ENCODE measurements at regions not wholly inside any gene's neighbourhood (a gene's known extent, or its start where the extent isn't known, plus 50 kb on each side); places are given as distances from the start of the nearest gene placed in this dataset.
"Not testable (repeated sequence)": the region's sequence is repeated elsewhere in the genome, so short reads cannot be mapped to it uniquely, and the experiment has no call there.

DNA sequence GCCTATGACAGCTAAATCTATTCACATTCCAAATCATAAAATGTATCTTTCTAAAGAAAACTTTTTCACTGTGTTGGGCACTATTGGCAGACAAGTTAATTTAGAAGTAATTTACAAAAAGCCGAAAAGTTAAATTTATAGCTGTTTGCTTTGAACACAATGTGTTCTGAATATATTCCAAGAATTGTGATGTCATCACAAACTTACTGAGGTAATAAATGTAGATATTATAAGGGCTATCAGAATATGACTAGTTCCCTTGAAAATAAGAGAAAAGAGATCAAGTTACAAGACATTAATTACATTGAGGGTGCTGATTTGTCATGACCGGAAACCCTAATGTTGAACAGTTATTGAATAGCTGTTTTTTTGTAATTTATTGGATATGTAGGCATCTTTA, 153.9 kb upstream of the SCN7A start:
- no peak overlapping the region for H3K4me3 ChIP-seq (ENCODE audit: low read depth, low read length, poor library complexity, severe bottlenecking)
- H3F3A ChIP-seq (ENCODE audit: insufficient read depth, low read length) = no peaks in the 10 kb centered on the region
- TF ChIP-seq, protein P1, sequence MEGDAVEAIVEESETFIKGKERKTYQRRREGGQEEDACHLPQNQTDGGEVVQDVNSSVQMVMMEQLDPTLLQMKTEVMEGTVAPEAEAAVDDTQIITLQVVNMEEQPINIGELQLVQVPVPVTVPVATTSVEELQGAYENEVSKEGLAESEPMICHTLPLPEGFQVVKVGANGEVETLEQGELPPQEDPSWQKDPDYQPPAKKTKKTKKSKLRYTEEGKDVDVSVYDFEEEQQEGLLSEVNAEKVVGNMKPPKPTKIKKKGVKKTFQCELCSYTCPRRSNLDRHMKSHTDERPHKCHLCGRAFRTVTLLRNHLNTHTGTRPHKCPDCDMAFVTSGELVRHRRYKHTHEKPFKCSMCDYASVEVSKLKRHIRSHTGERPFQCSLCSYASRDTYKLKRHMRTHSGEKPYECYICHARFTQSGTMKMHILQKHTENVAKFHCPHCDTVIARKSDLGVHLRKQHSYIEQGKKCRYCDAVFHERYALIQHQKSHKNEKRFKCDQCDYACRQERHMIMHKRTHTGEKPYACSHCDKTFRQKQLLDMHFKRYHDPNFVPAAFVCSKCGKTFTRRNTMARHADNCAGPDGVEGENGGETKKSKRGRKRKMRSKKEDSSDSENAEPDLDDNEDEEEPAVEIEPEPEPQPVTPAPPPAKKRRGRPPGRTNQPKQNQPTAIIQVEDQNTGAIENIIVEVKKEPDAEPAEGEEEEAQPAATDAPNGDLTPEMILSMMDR (IDR thresholded peaks at IDR 0.05; ENCODE audit: low read length) = no peak
- no peaks in the 10 kb centered on the region for H4K20me1 ChIP-seq (ENCODE audit: insufficient read depth, low read length)
- H3K4me1 ChIP-seq (ENCODE audit: insufficient read depth, low read length, severe bottlenecking) = no peaks in the 10 kb centered on the region
- H3K27me3 ChIP-seq (ENCODE audit: insufficient read depth, low read length) = no peaks in the 10 kb centered on the region
- no peaks in the 10 kb centered on the region for H3K9me2 ChIP-seq (ENCODE audit: low read depth, low read length)
- H3K9ac ChIP-seq (ENCODE audit: low read length) = no peak overlapping the region
- H3K4me2 ChIP-seq (ENCODE audit: low read length) = no peak overlapping the region
- H3K36me3 ChIP-seq (ENCODE audit: insufficient read depth, low read length) = no peaks in the 10 kb centered on the region
- no peaks in the 10 kb centered on the region for H3K79me2 ChIP-seq (ENCODE audit: insufficient read depth, low read length)
- no peaks in the 10 kb centered on the region for H3K9me3 ChIP-seq (ENCODE audit: low read length)
- no peak overlapping the region for H2AFZ ChIP-seq (ENCODE audit: low read length)
- H3K27ac ChIP-seq (ENCODE audit: low read depth, low read length, poor library complexity, severe bottlenecking) = no peak overlapping the region

DNA sequence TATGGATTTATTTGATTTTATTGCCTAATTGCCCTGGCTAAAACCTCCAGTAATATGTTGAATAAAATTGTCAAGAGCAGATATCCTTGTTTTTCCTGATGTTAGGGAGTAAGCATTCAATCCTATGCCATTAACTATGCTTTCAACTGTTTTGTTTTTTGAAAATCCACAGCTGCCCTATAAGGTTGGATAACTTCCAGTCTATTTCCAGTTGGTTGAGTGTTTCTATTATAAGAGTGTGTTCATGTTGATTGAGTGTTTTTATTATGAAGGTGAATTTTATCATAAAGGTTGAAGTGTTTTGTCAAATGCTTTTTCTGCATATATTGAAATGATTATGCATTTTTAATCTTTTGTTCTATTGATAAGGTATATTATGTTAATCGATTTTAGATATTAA, 149.9 kb upstream of the SCN7A start:
- no peak overlapping the region for H3K9ac ChIP-seq (ENCODE audit: low read length)
- no peaks in the 10 kb centered on the region for H3F3A ChIP-seq (ENCODE audit: insufficient read depth, low read length)
- no peaks in the 10 kb centered on the region for H3K9me2 ChIP-seq (ENCODE audit: low read depth, low read length)
- H2AFZ ChIP-seq (ENCODE audit: low read length) = no peak overlapping the region
- H3K4me1 ChIP-seq (ENCODE audit: insufficient read depth, low read length, severe bottlenecking) = no peaks in the 10 kb centered on the region
- no peak overlapping the region for H3K4me3 ChIP-seq (ENCODE audit: low read depth, low read length, poor library complexity, severe bottlenecking)
- TF ChIP-seq, protein P1 (IDR thresholded peaks at IDR 0.05; ENCODE audit: low read length) = no peak
- TF ChIP-seq EZH2 (IDR thresholded peaks at IDR 0.05; ENCODE audit: borderline replicate concordance, low read length) = no peak
- no peaks in the 10 kb centered on the region for H3K79me2 ChIP-seq (ENCODE audit: insufficient read depth, low read length)
- no peaks in the 10 kb centered on the region for H3K9me3 ChIP-seq (ENCODE audit: low read length)
- no peaks in the 10 kb centered on the region for H3K36me3 ChIP-seq (ENCODE audit: insufficient read depth, low read length)
- no peak overlapping the region for H3K4me2 ChIP-seq (ENCODE audit: low read length)
- no peak overlapping the region for H3K27ac ChIP-seq (ENCODE audit: low read depth, low read length, poor library complexity, severe bottlenecking)
- no peaks in the 10 kb centered on the region for H3K27me3 ChIP-seq (ENCODE audit: insufficient read depth, low read length)
- H4K20me1 ChIP-seq (ENCODE audit: insufficient read depth, low read length) = no peaks in the 10 kb centered on the region

DNA sequence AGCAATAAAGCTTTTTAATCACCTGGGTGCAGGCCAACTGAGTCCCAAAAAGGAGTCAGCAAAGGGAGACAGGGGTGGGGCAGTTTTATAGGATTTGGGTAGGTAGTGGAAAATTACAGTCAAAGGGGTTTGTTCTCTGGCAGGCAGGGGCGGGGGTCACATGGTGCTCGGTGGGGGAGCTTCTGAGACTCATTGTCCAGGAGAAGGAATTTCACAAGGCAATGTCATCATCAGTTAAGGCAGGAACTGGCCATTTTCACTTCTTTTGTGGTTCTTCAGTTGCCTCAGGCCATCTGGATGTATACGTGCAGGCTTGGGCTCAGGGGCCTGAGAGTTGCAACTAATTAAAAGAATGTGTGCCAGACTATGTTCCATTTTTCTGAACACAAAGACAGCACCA, 147.5 kb upstream of the SCN7A start:
- not testable (repeated sequence) for H3K4me1 ChIP-seq (ENCODE audit: insufficient read depth, low read length, severe bottlenecking); H4K20me1 ChIP-seq (ENCODE audit: insufficient read depth, low read length); H3K27me3 ChIP-seq (ENCODE audit: insufficient read depth, low read length); H3K4me3 ChIP-seq (ENCODE audit: low read depth, low read length, poor library complexity, severe bottlenecking); H3K27ac ChIP-seq (ENCODE audit: low read depth, low read length, poor library complexity, severe bottlenecking); H3F3A ChIP-seq (ENCODE audit: insufficient read depth, low read length); H3K4me2 ChIP-seq (ENCODE audit: low read length); H3K9me3 ChIP-seq (ENCODE audit: low read length); H2AFZ ChIP-seq (ENCODE audit: low read length); H3K9me2 ChIP-seq (ENCODE audit: low read depth, low read length); H3K79me2 ChIP-seq (ENCODE audit: insufficient read depth, low read length); H3K9ac ChIP-seq (ENCODE audit: low read length); H3K36me3 ChIP-seq (ENCODE audit: insufficient read depth, low read length)

DNA sequence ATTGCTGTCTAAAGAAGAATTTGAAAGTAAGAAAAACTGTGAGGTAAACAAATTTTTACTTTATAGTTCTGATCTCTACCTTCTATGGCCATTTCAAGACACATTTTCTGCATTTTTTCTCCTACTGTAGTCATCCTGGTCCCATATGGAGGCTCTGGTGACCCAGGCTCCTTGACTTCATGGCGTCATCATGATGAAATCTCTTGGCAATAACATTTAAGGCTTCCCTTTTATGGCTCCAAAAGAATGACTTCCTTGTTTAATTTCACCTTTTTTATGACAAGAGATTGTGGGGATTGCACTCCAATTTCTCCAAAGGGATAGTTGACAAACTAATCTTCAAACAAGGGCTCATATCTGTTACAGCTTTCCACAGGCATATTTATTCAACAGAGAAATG, 143.0 kb upstream of the SCN7A start:
- no peak overlapping the region for H3K9ac ChIP-seq (ENCODE audit: low read length)
- no peaks in the 10 kb centered on the region for H3K36me3 ChIP-seq (ENCODE audit: insufficient read depth, low read length)
- no peaks in the 10 kb centered on the region for H3K4me1 ChIP-seq (ENCODE audit: insufficient read depth, low read length, severe bottlenecking)
- H4K20me1 ChIP-seq (ENCODE audit: insufficient read depth, low read length) = no peaks in the 10 kb centered on the region
- no peaks in the 10 kb centered on the region for H3K9me2 ChIP-seq (ENCODE audit: low read depth, low read length)
- H3K27me3 ChIP-seq (ENCODE audit: insufficient read depth, low read length) = no peaks in the 10 kb centered on the region
- H2AFZ ChIP-seq (ENCODE audit: low read length) = no peak overlapping the region
- H3K4me3 ChIP-seq (ENCODE audit: low read depth, low read length, poor library complexity, severe bottlenecking) = no peak overlapping the region
- no peaks in the 10 kb centered on the region for H3K79me2 ChIP-seq (ENCODE audit: insufficient read depth, low read length)
- TF ChIP-seq, protein P1 (IDR thresholded peaks at IDR 0.05; ENCODE audit: low read length) = no peak
- no peak for TF ChIP-seq EZH2 (IDR thresholded peaks at IDR 0.05; ENCODE audit: borderline replicate concordance, low read length)
- no peaks in the 10 kb centered on the region for H3F3A ChIP-seq (ENCODE audit: insufficient read depth, low read length)
- H3K4me2 ChIP-seq (ENCODE audit: low read length) = no peak overlapping the region
- H3K9me3 ChIP-seq (ENCODE audit: low read length) = no peaks in the 10 kb centered on the region
- no peak overlapping the region for H3K27ac ChIP-seq (ENCODE audit: low read depth, low read length, poor library complexity, severe bottlenecking)

Measured in OCI-LY1 (cell line).